ENCODE measurements at regions not wholly inside any gene's neighbourhood (a gene's known extent, or its start where the extent isn't known, plus 50 kb on each side); places are given as distances from the start of the nearest gene placed in this dataset.
"Not testable (repeated sequence)": the region's sequence is repeated elsewhere in the genome, so short reads cannot be mapped to it uniquely, and the experiment has no call there.

DNA sequence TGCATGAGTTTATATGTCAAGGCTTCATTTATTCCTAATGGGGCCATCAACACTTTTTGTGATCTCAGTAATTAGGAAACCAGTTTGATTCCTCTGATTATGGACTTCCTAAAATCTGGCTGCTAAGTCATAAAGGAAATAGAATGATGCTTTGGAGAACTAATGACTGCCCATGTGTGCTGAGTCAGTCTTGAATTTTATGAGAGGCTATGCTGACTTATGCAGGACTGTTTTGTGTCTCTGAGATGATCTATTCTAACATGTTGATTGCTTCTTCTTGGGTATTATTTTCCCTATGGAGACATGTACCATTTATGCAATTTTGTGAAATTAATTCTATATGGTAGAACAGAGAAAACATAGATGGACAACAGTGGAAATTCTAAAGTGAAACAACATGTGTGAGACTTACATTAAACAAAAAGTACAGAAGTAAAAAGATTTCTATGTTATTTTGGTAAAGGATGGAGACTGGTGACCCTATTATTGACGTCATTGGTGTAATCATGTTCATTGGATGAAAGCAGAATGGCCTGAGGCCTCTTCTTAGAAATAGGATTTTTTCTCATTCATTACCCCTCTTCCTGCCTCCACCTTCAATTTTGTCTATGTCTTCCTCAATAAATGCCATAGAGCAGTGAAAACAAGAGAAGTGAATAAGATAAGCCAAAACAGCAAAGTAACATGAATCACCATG is 1658.2 kb upstream of the PIK3C3 start:
- no peak for DNase-seq

DNA sequence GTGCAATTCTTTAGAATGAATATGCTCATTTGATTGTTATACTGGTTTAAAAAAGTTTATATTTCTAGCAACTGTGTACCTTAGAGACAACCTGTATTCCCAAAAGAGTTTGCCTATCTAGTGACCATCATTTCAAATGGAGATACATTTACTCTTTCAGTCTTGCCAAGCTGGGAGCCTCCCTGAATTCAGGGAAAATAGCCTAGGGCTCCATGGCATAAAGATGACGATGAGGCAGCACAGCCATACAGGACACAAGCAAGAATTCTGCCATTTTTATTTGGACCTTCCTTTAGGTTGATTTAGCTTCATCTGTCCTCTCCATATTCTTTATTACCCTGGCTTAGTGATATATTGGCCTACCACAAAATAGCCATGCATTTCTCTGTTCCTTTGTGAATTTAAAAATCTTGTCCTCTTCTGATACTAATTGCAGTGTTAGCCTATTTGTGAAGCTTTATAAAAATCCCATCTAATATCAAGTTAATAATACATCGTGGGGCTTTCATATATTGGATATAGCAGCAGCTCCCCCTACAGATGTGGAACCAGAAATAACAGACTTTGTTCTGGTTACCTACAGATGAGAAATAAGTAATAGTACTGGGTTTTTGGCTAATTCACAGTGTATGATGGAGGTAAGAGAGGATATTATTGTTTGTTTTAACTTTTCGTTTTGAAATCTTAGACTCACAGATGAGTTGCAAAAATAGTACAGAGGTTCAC is 1661.9 kb upstream of the PIK3C3 start:
- no peak for DNase-seq

DNA sequence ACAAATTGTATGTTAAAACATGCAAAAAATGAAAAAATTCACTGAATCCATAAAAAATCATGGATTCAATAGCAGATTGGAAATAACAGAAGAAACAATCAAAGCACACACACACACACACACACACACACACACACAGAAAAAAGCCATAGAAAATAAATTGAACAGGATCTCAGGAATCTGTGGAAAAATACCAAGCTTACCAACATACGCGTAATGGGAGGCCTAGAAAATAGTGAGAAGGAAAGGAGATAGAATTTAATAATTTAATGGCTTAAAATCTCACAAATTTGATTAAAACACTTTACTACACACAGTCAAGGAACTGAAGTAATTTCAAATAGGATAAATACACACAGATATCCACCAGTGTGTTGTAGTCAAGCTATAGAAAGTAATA is 1671.5 kb upstream of the PIK3C3 start:
- DNase-seq: no peak

DNA sequence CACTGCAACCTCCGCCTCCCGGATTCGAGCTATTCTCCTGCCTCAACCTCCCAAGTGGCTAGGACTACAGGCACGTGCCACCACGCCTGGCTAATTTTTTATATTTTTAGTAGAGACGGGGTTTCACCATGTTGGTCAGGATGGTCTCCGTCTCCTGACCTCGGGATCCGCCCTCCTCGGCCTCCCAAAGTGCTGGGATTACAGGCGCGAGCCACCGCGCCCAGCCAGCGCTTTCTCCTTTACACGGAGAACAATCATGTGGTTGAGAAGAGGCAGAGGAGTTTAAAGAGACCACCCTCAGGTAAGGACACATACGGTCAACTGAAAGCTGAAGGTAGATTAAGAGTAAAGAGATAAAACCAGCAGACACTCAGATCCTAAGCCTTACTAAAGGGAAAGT is 1673.7 kb upstream of the PIK3C3 start:
- DNase-seq: not testable (repeated sequence)

DNA sequence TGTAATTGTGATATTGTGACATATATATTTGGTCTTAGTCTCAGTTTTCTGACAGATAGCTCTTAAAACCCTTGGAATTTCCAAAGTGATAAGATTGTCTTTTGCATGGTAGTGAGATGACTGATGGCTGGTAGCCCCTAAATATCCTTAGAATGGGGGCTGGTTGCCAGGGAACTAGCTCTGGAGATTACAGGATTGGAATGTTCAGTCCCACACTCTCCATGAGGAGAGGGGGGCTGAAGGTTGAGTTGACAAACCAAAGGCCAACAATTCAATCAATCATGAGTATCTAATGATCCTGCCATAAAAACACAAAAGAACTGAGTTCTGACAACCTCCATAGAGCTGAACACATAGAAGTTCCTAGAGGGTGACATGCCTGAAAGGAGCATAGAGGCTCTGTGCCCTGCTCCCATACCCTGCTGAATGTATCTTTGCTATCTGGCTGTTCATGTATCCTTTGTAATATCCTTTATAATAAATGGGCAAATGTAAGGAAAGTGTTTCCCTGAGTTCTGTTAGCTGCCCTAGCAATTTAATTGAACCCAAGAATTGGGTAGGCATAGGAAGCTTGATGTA is 1680.3 kb upstream of the PIK3C3 start:
- DNase-seq: no peak

DNA sequence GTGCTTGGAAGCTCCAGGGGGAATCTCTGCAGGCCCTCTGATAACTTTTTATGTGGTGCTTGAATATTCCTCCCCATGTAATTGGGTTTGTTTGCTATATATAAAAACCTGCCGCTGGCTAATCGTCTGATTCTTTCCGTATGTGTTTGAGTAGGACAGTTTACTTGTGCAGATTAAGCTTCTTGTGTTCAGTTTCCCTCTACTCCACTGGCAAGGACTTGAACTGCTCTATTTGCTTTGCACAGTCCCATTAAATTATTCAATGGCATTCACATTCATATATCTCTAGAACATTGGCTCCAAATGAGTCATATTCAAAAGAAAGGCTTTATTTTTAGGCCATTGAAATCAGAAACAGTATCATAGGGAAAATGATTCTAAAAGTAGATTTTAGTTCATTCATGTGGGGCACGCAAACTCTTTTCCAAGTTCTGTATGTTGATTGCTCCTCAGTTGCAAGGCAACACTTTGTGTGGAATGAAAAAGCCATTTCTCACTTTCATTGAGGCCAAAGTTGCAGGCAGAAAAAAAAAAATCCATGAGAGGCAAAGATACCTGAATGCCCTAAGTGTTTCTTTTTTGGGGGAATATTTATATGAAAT is 1682.3 kb upstream of the PIK3C3 start:
- DNase-seq: no peak

DNA sequence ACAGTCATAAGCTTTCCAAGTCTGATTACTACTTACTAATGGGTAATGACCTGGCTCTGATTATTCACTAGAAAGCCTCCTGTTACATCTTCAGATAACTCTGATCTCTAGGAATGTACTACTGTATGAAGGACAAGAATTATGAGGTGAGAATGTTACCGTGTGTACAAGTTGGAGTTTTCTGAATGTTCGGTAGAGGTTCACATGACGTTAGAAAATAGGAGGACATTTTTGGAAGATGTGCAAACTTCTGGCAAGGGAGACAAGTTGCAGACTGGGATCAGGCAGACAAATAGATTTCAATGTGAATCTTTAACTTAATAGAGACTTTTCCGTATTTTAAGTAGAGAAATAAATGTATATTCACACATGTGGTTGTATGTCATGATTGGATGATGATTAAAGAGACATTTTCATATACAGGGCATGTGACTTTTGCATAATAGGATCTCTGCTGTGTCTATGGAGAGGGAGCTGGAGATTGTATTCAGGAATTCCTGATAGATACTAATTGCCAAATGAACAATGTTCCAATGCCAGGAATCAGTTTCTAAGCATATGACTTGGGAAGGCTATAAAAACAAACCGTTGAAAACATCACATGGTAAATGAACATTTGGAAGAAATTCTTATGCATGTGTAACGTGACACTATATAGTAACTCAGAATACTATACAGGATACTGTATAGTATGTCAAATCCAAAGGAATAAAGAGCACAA is 1695.8 kb upstream of the PIK3C3 start:
- no peak for DNase-seq

DNA sequence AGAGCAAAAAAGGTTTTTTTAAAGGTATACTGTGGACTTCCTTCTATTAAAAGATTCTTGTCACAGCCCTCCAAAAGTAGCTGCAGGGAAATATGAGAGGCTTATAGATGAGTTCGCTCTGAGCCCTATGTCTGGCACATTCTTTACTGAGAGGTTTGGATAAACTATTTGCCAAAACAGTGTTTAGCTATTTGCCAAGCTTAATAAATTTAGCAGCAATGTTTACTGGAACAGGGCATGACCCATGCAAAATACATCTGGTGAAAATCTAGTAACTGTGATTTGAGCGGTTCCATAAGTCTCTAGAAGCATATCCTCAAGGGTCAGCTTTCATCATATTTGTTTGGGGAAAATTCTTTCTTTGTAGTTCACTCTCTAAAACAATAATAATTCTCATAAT is 1696.7 kb upstream of the PIK3C3 start:
- DNase-seq: no peak

DNA sequence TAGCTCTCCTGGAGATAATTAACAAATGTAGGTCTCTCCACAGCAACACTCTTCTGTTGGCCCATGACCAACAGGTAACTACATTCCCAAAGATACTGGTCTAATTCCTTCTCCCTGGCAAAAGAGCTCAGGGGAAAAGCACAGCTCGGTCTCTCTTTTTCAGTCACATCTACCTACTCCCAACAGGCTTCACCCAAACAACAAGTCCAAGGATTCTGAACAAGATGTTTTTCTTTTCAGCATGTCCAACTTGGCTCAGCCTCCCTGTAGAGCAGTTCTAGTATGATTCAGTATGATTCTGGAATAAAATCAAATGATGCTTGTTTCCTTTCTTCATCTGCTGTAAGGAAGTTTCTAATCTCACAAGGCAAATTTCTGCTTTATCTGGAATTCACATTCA is 1704.8 kb upstream of the PIK3C3 start:
- no peak for DNase-seq

DNA sequence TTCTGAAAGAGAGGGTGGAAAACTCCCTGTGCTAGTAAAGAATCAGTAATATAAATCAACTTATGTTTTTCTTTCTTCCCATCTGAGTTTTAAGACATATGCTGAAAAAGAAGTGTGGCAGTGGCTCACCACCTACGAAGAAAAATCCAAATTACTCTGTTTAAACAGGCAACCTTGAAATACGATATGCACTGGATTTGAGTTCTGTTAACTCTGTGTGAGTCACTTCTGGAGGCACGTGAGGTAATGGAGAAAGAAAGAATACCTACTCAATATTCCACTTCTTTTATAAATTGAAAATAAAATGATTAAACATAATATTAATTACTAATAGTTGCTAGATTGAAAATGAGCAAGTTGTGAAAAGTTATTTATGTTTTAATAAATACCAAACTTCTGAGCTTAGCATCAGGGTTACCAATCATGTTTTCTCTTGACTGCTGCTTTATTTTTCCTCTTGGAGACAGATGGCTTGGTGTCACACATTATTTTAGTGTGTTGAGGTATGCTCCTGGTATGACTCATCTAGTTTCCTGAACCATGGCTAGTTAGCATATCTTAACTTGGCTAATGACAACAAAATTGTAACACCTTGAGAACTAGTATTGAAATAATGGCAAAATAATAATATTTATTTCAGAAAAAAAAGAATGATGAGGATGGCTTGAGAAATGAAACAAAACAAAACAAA is 1705.5 kb upstream of the PIK3C3 start:
- peak; percentile 67 for DNase-seq

DNA sequence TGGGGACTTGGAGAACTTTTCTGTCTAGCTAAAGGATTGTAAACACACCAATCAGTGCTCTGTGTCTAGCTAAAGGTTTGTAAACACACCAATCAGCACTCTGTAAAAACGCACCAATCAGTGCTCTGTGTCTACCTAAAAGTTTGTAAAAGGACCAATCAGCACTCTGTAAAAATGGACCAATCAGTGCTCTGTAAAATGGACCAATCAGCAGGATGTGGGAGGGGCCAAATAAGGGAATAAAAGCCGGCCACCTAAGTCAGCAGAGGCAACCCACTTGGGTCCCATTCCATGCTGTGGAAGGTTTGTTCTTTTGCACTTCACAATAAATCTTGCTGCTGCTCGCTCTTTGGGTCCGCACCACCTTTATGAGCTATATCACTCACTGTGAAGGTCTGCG is 1709.4 kb upstream of the PIK3C3 start:
- not testable (repeated sequence) for DNase-seq

DNA sequence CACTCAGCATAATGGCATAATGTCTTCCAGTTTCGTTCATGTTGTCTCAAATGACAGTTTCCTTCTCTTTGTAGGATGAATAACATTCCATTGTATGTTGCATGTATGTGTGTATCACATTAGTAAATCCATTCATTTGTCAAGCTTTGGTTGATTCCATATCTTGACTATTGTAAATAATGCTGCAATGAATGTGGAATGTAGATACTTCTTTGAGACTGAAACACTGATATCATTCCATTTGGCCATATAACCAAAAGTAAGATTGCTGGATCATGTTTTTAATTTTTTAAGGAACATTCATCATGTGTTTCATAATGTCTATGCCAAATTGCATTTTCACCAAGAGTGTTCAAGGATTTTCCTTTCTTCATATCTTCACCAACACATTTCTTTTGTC is 1711.4 kb upstream of the PIK3C3 start:
- DNase-seq: no peak

DNA sequence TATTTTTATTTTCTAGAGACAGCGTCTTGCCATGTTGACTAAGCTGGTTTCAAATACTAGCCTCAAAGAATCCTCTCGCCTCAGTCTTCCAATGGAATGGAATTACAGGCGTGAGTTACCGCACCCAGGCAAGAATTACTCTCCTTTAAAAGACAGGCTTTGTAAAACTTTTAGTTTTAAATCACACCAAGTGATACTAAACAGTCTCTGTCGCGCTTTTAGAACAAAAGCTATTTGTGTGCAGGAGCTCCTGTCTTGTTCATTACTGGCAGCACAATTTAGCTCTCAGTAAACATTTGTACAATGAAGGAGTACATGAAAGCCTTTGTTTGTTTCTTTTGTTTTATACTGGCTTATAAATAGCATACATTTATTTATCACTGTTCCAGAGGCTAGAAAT is 1719.2 kb upstream of the PIK3C3 start:
- no peak for DNase-seq

DNA sequence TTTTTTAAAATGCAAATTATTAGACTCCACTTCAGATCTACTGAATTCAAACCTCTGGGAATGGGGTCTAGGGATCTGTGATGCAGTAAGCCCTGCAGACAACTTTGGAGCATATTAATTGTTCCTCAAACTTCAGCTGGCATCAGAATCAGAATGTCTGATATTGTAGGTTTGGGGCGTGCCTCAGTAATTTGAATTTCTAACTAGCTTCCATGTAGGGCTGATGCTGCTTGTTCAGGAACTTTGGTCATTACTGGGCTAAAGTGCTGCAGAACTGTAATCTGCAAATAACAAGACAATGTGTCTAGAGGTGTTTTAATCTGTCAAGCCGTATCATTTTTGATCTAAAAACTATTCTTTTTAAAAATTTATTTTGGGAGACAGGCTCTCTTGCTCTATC is 1719.7 kb upstream of the PIK3C3 start:
- no peak for DNase-seq

DNA sequence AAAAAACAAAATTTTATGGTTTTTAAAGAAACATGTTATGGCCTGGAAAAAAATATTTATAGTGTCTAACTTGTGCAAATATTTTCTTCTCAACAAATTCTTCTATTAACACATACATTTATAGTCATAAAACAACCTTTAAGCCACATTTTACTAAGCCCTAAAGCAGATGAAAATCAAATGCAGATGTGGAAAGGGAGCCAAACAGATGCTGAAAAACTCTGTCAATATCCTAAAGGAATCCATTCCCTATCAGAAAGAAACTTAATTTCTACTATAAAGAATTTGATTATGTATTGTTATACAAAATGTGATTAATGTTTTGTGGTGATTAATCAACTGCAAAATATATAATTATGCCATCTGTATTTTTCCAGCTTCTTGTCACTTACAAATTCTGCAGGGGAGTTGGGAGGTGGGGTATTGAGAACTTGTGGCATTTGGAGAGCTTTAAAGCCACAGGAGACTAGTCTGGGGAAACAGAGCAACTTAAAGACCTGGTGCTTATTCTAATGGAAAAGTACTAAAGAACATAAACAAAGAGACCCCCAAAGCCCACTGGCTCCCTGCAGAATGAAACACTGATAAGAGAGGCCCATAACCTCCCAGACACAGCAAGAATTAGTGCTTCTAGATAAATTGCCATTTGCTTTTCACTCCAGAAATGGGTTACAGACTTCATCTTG is 1721.0 kb upstream of the PIK3C3 start:
- DNase-seq: no peak

DNA sequence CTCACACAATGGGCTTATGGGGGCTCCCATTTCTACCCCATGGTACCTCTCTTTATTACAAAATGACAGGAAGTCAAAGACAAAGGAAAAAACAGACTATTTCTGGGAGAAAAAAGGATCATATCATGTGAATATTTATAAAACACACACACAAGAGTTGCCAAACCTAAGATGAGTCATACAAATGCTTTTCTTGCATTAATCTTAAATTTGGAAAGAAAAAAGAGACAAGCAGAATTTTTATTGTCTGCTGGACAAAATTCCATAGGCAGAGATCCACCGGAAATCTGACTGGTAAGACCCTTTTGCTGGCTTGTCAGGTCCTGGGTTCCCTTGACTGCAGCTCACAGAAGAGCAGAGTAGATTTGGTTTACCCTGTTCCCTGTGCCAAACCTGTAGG is 1732.3 kb upstream of the PIK3C3 start:
- no peak for DNase-seq

DNA sequence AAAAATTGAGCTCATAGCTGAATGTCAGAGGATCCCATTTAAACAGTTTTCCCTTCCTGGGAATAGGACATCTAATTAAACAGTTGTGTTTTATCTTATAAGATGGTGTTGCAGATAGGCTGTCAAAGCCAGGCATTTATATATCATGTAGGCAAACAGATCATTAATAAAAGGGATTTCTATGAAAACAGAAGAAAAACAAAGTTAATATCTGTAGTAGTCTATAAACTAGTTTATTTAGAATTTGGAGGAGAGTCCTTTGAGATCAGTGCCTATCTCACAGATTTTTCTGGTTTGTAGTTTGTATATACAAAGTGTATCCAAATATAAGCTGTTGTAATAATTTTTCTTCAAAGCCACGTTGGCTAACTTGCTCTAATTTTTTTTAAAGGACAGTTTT is 1738.2 kb upstream of the PIK3C3 start:
- no peak for DNase-seq

DNA sequence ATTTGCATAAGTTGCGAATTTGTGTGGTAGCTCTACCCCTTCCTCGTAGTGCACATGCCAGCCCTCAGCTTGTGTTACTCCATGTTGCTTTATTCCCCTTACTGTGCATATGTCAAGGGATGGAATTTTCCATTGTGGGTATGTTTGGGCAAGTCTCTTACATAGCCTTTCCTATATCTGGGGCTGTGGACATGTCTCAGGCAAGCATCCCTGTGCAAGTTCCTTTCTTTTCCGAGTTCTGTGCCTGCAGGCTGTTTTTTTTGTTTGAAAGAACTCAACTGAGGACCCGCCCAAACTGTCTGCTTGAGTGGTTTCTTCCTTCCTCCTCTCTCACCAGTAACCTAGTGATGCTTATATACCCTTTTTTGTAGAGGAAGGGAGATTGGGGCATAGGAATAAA is 1739.1 kb upstream of the PIK3C3 start:
- DNase-seq: no peak

DNA sequence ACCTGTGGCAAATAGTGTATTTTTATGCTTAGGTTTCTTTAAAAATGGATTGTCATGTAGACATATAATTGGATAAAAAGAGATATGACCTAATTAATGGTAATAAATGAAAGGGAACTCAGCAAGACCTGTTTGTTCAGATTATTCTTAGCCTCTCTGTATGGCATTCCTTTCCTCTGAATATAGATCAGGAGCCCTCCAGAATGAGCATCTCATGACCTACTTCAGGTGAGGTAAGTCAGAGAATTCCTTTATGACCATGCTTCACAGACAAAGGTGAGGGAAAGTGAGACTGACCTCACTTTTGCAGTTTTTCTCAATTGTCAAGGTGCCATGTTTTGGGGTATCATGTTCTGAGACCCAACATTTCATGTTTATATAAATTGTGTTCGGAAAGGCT is 1744.3 kb upstream of the PIK3C3 start:
- DNase-seq: no peak

DNA sequence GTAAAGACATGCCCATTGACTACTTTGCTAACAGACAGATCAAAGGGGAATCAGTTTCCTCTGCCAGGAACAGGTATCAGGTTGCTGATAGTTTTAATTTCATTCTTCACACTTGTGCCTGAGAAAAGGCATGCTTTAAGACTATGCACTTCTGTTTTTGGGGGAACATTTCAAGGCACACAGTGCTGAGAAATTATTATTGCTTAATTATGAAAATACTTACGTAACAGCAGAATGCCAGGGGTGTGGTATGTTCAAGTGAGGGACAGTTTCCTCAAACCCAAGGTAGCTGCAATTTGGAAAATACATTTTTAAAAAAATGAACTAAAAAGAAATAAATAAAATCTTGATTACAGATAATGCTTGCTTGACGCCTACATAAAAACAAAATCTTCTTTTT is 1746.1 kb upstream of the PIK3C3 start:
- DNase-seq: no peak

DNA sequence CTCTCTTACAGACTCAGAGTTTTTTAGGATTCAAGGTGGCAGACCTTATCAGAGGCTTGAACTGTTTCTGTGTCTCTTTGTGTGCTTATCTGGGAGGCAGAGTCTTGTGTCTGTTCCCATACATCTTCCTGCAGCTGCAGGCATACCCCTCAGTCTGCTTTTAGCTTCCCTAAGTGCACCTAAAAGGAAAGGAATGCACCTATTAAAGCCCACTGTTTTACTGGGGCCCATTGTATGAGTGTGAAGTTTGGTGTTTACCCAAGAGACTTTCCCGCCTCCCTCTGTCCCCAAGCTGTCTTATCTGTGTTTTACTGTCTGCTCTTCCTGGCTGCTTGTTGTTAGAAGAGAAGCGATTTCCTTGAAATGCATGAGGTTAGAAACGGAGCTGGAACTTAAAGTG is 1757.3 kb upstream of the PIK3C3 start:
- DNase-seq: no peak

DNA sequence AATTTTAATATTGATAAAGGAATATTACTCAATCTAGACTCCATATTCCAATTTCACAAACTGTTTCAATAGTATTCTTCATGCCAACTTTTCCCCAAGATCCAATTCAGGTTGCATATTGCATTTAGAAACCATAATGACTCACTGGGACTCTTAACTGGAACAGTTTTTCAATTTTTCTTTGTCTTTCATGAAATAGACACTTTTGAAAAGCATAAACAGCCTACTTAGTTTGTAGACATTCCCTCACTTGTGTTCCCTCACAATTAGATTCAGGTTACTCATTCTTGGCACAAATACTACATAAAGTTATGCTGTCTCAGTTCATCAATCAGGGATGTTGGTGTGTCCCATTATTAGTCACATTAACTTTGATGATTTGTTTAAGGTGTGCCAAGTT is 1768.4 kb upstream of the PIK3C3 start:
- DNase-seq: no peak
